Type B pancreatic cell (in vitro differentiated cells): ENCODE measurements at regions not wholly inside any gene's neighbourhood (a gene's known extent, or its start where the extent isn't known, plus 50 kb on each side); places are given as distances from the start of the nearest gene placed in this dataset.

Experiments
- DNase-seq: peaks from one replicate; pipeline ENCODE4 v3.0.0; 2021; ENCODE audit warnings: mixed read lengths; ENCODE audit not compliant: unreplicated experiment; ENCODE audit errors: extremely low spot score
- H3K27ac Mint-ChIP-seq: 2 replicates; pipeline ENCODE4 v1.8.0; 2021; ENCODE audit warnings: mild to moderate bottlenecking, mixed read lengths
- H3K27me3 Mint-ChIP-seq: 2 replicates; pipeline ENCODE4 v1.8.0; 2021; ENCODE audit warnings: mixed read lengths
- H3K36me3 Mint-ChIP-seq: 2 replicates; pipeline ENCODE4 v1.8.0; 2021; ENCODE audit warnings: mixed read lengths
- H3K4me1 Mint-ChIP-seq: one replicate; pipeline ENCODE4 v1.8.0; 2021; ENCODE audit warnings: mixed read lengths; ENCODE audit not compliant: unreplicated experiment
- H3K4me3 Mint-ChIP-seq: 2 replicates; pipeline ENCODE4 v1.8.0; 2021; ENCODE audit warnings: mild to moderate bottlenecking, mixed read lengths
- H3K9me3 Mint-ChIP-seq: 2 replicates; pipeline ENCODE4 v1.8.0; 2021; ENCODE audit warnings: mixed read lengths
- TF ChIP-seq, protein P1 (sequence below): fragments of 200-600 bp; sonication (generic); conservative IDR thresholded peaks from 2 replicates; pipeline ENCODE4 v1.5.0; 2021; ENCODE audit warnings: antibody characterized with exemption, mild to moderate bottlenecking

DNA sequence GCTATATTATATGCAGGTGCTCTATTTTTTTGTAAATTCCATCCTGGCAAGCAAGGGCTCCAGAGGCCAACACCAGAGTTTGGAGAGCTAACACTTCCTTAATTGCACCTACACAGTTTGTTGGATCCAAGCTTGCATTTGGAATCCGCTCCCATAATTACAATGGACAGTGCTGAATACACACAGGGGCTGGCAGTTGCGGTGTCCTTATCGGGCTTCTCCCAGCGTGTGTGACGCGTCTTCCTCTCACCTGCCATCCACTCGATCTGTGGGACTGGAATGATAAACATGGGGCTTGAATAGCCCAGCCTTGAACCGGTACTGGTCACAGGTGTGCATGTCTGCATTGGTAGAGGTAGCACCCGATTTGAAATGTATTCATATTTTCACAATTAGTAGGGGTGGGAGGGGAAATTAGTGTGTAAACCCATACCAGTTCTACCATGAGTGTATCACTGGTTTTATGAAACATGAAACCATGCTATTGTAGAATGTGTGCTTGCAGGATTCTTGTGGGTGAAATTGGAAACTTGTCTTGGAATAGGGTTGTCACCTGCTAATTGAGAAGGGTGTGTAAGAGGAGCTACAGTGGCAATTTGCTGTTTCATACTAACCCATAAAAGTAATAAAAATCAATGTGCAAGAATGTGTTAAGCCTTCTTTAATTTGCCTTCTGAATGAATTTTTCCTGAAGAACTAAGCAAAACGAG, 316.5 kb downstream of the WDR11 start:
- Mint-ChIP-seq H3K4me1 (peaks cover 19% of the 10 kb centered on the region), H3K27me3 (no peaks in the 10 kb centered on the region), H3K36me3 (no peaks in the 10 kb centered on the region), H3K9me3 (peaks cover 14% of the 10 kb centered on the region), H3K4me3 (no peak overlapping the region), H3K27ac (no peak overlapping the region)
- TF ChIP-seq, protein P1, sequence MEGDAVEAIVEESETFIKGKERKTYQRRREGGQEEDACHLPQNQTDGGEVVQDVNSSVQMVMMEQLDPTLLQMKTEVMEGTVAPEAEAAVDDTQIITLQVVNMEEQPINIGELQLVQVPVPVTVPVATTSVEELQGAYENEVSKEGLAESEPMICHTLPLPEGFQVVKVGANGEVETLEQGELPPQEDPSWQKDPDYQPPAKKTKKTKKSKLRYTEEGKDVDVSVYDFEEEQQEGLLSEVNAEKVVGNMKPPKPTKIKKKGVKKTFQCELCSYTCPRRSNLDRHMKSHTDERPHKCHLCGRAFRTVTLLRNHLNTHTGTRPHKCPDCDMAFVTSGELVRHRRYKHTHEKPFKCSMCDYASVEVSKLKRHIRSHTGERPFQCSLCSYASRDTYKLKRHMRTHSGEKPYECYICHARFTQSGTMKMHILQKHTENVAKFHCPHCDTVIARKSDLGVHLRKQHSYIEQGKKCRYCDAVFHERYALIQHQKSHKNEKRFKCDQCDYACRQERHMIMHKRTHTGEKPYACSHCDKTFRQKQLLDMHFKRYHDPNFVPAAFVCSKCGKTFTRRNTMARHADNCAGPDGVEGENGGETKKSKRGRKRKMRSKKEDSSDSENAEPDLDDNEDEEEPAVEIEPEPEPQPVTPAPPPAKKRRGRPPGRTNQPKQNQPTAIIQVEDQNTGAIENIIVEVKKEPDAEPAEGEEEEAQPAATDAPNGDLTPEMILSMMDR = no peak
- no peak for DNase-seq

DNA sequence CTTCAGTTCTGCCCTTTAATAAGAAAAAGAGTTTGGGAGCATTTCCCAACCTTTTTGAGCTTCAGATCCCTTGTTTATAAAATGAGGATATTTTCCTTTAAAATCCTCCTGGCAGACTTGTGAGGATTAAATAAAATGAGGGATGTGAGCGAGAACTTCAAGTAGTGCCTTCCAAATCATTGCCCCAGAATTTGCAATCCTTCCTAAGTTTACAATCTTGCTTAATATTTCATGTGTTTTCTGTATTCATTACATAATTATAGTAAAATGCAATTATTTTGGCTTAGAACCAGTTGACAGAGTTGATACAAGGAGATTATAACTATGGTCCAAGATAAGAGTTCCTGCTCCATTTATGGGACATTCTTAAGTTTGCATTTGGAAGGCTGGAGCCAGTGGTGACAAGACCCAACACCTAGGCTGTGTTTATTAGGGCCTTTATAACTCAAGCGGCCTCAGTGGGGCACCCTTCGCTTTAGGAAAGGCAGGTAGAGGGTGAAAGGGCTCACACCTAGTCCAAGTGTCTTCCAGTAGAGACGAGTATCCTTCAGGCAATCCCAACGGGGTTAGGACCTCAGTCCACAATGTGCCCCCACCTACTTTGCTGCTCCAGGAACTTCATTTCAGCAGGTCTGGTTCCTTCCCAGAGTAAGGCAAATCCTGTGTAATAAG, 317.5 kb downstream of the WDR11 start:
- no peak for DNase-seq
- H3K9me3 Mint-ChIP-seq = peaks cover 7% of the 10 kb centered on the region
- no peak overlapping the region for H3K27ac Mint-ChIP-seq
- peaks cover 23% of the 10 kb centered on the region for H3K4me1 Mint-ChIP-seq
- no peaks in the 10 kb centered on the region for H3K27me3 Mint-ChIP-seq
- TF ChIP-seq, protein P1 = no peak
- H3K36me3 Mint-ChIP-seq = no peaks in the 10 kb centered on the region
- H3K4me3 Mint-ChIP-seq = no peak overlapping the region

DNA sequence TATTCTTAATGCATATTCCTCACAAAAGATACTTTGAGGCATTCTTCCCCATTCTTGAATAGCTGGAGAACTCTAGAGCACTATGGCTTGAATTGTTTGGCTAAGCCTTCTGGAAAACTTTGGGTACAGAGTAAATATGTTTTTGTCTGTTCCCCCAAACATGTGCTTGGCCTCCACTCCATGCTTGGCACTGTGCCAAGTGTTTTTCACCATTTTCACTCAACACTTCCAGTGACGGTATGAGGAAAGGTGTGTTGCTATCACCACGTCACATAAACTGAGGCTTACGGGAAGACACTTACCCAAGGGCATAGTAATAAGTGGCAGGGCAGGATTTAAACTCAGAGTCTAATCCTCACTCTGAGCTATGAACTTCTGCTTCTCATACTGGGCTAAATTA, 318.2 kb downstream of the WDR11 start:
- Mint-ChIP-seq H3K9me3 (peaks cover under 1% of the 10 kb centered on the region), H3K27me3 (no peaks in the 10 kb centered on the region), H3K27ac (no peak overlapping the region), H3K36me3 (no peaks in the 10 kb centered on the region), H3K4me1 (peaks cover 23% of the 10 kb centered on the region), H3K4me3 (no peak overlapping the region)
- TF ChIP-seq, protein P1 = no peak
- DNase-seq = no peak

DNA sequence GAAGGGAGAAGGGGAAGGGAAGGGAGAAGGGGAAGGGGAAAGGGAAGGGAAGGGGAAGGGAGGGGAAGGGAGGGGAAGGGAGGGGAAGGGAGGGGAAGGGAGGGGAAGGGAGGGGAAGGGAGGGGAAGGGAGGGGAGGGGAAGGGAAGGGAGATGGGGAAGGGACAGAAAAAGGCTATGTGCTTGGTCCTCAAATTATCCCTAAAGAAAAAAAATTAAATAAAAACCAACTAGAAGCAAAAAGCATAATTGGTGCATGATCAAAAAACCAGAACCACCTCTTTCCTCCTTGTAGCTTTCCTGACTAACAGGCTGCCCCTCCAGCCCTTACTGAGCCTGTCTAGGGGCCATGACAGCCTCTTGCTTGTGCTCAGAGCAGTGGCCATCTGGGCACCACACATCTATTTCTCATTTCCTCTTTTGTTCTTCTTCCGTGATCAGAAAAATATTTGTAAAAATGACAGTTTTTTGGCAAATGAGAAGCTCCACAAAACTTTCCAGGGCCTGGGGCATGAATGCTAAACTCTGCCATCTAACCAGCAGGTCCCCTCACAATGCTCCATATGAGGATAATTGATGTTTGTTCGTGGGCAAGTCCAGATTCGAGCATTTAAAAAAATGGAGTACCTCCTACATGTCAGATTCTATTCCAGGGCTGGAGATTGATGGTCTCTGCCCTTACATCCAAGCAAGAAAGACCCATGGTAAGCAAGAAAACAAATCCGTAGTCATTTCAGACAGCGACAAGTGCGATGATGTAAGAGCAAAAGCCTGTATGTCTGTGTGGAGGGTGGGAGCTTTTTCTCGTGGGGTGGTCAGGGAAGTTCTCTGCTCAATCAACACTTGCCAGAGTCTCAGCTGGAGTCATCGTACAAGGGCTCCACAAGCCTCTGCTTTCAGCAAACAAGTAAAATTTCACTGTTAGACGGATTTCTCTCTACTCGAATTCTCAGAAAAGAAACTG, 320.9 kb downstream of the WDR11 start:
- Mint-ChIP-seq H3K4me3 (peak overlapping the region; percentile 54), H3K4me1 (peaks cover 23% of the 10 kb centered on the region), H3K9me3 (no peaks in the 10 kb centered on the region), H3K36me3 (no peaks in the 10 kb centered on the region), H3K27ac (peak overlapping the region; percentile 58), H3K27me3 (no peaks in the 10 kb centered on the region)
- TF ChIP-seq, protein P1 = no peak
- DNase-seq = no peak

DNA sequence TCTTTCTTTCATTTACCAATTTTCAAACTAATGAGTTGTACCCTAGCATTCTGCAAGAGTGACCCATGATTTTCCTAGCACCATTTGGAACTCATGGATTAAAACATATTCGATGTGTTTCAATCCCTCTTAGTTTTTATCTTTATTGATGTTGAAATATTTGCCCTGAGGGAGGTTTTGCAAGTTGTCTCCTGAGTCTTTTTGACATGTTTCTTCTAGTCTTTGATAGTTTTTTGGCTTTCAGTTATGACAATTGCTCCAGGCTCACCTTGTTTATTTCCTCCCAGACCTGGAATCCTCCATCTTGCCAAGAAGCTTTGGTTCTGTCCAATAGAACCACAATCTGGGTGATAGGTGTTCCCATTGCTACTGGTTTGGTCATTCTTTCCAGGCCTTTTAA, 327.8 kb downstream of the WDR11 start:
- no peaks in the 10 kb centered on the region for H3K27me3 Mint-ChIP-seq
- H3K9me3 Mint-ChIP-seq = no peaks in the 10 kb centered on the region
- no peak overlapping the region for H3K27ac Mint-ChIP-seq
- TF ChIP-seq, protein P1 = no peak
- DNase-seq = no peak
- no peaks in the 10 kb centered on the region for H3K36me3 Mint-ChIP-seq
- H3K4me1 Mint-ChIP-seq = peaks cover 6% of the 10 kb centered on the region
- H3K4me3 Mint-ChIP-seq = no peak overlapping the region
